HepG2 (cell line): ENCODE measurements at regions not wholly inside any gene's neighbourhood (a gene's known extent, or its start where the extent isn't known, plus 50 kb on each side); places are given as distances from the start of the nearest gene placed in this dataset.

Source experiments
- CHD4 ChIP-seq: fragments of 200-600 bp; sonication (generic); IDR thresholded peaks from 2 replicates; pipeline ENCODE4 v1.7.0; 2017; ENCODE audit warnings: mild to moderate bottlenecking, low read length, borderline replicate concordance
- CTCF ChIP-seq: sonication (generic); formaldehyde crosslinking; IDR thresholded peaks from 2 replicates; pipeline ENCODE4 v1.5.0; 2020; ENCODE audit warnings: mild to moderate bottlenecking, missing genetic modification reagents, moderate library complexity
- HES4 ChIP-seq: sonication (generic); formaldehyde crosslinking; IDR thresholded peaks from 2 replicates; pipeline ENCODE4 v1.9.0; 2021; ENCODE audit warnings: mild to moderate bottlenecking, missing genetic modification reagents, borderline replicate concordance
- HIC2 ChIP-seq: sonication (generic); formaldehyde crosslinking; IDR thresholded peaks from 2 replicates; pipeline ENCODE4 v1.9.0; 2022; ENCODE audit warnings: low read depth, missing genetic modification reagents
- HOXA9 ChIP-seq: sonication (generic); formaldehyde crosslinking; IDR thresholded peaks from 2 replicates; pipeline ENCODE4 v1.8.1; 2022; ENCODE audit warnings: missing genetic modification reagents, mild to moderate bottlenecking, moderate library complexity, borderline replicate concordance
- MIER3 ChIP-seq: IDR thresholded peaks from 2 replicates; pipeline ENCODE4 v1.6.1; 2016; ENCODE audit warnings: missing compliant biosample characterization, borderline replicate concordance
- PAF1 ChIP-seq: IDR thresholded peaks from 2 replicates; pipeline ENCODE4 v1.6.1; 2016; ENCODE audit warnings: missing genetic modification reagents, missing compliant biosample characterization
- SKIL ChIP-seq: sonication (generic); formaldehyde crosslinking; IDR thresholded peaks from 2 replicates; pipeline ENCODE4 v1.8.0; 2022; ENCODE audit warnings: missing genetic modification reagents, mild to moderate bottlenecking, moderate library complexity, borderline replicate concordance
- SUZ12 ChIP-seq: fragments of 150-350 bp; IDR thresholded peaks from 2 replicates; pipeline ENCODE4 v1.6.1; 2014; ENCODE audit warnings: low read depth, low read length
- ZFP36L1 ChIP-seq: sonication (generic); formaldehyde crosslinking; IDR thresholded peaks from 2 replicates; pipeline ENCODE4 v1.8.0; 2022; ENCODE audit warnings: mild to moderate bottlenecking, missing genetic modification reagents, moderate library complexity
- ZNF367 ChIP-seq: sonication (generic); formaldehyde crosslinking; IDR thresholded peaks from 2 replicates; pipeline ENCODE4 v1.4.0; 2020; ENCODE audit warnings: missing genetic modification reagents, borderline replicate concordance

- TF ChIP-seq CTCF (no peak), PAF1 (CRISPR knock-in tag) (no peak), MIER3 (CRISPR knock-in tag) (no peak), CHD4 (no peak), HIC2 (CRISPR knock-in tag) (no peak), HES4 (no peak), ZNF367 (CRISPR knock-in tag) (no peak), ZFP36L1 (CRISPR knock-in tag) (no peak), SKIL (CRISPR knock-in tag) (no peak), SUZ12 (no peak), HOXA9 (CRISPR knock-in tag) (no peak)
Measured at GRCh38 chr20:51228763-51229162, 205.9 kb upstream of the KCNG1 start (continued).
